ENCODE measurements at regions not wholly inside any gene's neighbourhood (a gene's known extent, or its start where the extent isn't known, plus 50 kb on each side); places are given as distances from the start of the nearest gene placed in this dataset.

DNA sequence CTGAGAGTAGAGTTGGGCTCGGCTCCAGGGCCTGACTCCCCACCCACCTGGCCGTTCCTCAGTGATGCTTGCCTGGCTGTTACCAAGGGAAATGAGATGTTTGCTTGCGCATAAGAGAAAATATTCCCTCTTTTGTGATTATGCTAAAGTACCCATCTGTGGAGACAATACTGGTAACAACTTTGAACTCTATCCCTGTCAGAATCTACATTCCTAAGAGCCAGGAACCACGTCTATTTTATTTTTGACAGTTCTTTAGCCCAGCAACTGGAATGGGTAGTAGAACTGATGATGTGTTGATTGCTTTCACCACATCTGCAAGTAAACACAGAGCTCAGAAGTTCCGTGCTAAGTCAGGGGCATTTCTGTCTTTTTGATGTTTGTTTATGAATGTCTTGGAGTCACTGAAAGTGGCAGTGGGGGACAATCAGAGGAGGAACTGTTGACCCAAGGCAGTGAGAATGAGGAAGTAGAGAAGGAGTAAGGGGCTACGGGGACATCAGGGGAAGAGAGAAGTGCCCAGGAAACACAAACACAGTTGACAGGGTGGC lies 348.3 kb upstream of the SOX11 start:
- no peak for DNase-seq (ENCODE audit: low spot score)

DNA sequence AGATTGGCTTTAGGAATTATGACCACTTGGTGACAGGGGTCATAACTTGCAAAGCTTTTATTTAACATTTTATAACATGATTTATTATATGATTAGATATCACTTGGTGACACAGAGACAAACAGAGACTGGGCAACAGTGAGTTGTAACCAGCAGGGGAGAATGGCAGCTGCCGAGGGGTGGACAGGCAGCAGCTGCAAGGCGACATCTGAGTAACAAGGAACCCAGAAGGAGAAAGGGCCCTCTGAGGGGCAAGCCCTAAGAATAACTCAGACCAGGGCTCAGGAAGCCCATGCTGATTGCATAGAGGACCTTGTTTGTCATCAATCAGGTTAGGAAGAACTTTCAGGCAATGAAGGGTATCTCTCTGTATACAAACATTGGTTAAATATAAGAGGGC lies 339.9 kb upstream of the SOX11 start:
- DNase-seq (ENCODE audit: low spot score): no peak

DNA sequence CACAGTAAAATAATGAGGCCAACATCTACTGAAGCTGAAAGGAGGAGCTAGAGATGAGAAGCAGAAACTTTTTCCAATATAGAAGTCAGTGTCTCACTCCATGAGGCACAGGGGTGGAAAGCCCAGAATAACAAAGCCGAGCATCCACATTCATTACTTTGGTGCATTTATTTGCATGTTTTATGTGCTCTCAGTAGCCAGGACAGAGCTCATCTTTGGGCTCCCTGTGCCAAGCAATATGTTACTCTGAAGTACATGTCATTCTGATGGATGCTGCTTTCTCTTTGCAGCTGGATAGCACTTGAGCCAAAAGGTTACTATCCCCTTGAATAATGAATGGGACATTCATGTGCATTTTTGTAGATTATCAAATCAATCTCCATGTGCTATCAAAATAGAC lies 338.6 kb upstream of the SOX11 start:
- no peak for DNase-seq (ENCODE audit: low spot score)

DNA sequence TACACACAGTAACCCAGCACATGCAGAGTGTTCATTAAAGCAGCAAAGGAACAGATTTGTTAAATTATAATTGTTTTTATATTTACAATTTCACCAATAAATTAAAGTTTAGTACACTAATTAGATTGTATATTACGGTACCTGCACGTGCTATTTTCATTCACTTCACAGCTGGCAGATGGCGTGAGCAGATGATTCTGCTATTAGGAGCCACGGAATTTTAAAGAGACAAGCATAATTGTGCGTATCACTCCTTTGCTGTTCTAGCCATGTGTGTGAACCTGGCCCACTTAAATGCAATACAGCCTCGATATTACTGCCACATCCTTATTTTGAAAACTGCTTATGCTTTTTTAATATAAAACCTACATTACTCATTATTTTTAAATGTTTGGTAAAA lies 332.8 kb upstream of the SOX11 start:
- DNase-seq (ENCODE audit: low spot score): no peak

DNA sequence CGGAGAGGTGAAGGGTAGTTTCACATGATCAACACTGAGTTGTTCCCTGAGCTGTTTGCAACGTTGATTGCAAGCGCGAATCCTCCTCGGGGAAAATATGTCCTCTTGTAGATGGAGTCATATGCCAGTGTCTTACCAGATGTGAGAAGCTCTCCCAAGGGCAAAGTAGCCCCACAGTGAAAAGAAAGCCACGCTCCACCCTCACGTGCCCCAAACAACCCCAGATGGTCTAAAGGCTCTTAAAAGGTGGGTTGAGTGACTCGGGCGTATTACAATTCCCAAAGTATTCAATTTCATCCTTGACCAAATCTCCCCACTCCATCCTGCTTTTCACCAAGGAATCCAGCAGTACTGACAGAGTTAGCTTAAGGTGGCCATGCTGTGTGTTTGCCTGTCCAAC lies 332.1 kb upstream of the SOX11 start:
- no peak for DNase-seq (ENCODE audit: low spot score)

DNA sequence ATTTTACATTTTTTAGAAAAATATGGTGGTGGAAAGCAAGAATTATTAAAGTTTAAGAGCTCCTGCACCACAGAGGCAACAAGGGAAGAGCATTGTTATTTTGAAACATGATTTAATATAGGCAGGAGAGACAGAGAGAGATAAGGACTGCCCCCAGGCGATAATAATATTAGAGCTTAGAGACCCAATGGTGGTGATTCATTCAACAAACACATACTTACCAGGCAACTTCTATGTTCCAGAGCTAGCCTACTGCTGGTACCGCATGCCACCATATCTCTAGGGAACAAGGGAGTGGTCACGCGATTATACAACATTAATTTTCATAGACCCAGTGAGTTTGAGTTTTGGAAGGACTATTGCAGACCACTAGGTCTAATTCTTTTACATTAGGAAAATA lies 327.8 kb upstream of the SOX11 start:
- DNase-seq (ENCODE audit: low spot score): no peak

DNA sequence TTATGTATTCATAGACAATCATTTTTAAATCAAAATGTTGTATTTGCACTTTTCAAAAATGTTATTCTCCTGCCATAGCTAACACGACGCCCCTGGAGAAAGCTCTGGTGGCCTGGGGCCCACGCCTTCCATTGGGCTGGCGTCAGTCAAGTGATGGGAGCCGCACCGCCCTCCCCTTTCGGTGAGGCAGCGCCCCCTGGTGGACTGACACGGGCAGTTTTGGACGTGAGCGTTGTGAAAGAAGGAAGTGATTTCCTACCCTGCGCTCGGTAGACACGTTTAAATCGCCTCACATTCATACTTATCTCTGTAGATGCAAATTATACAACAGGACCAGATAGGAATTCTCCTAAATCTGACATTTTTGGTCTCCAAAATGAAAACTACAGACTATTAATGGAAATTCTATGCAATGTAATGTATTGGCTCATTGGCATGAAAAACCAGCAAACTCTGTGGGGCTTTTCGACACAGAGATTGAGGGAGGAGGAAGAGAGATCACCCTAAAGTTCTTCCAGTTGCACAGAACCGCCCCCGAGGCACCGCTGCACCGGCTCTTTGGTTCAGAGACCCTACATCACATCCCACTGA lies 326.2 kb upstream of the SOX11 start:
- peak; percentile 33 for DNase-seq (ENCODE audit: low spot score)

DNA sequence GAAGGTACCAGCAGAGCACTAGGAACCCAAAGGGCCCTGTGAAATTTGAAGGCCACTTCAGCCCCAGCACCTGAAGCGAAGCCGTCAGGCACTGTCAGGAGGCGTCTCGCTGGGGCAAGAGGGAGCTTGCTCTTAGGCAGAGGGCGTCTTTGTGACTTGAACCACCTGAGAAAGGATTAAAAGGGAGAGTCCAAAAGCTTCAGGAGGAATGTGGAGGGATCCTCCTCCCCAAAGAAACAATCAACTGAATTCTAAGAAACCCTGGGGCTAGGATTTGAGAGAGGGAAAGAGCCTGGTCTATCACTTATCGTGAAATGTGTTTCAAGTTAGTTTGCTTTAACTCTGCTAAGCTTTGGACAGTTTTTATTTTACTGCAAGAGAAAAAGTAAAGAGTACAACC lies 324.9 kb upstream of the SOX11 start:
- no peak for DNase-seq (ENCODE audit: low spot score)

DNA sequence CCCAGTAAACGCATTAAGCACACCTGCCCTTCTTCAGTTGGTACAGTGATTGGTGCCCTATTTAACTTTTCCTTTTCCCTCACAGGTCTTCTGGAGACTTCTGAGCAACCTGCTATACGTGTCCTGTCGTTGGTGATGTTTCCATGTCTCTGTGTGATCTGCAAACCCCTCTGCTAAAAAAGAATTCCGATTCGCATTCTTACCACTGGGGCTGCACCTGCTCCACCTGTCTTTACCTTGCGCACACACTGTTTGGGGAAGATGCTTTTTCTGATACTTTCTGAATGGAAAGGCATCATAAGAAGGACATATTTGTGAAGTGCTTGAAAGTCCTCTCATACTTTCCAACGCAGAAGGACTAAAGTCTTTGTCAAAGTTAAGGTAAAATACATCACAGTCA lies 323.9 kb upstream of the SOX11 start:
- DNase-seq (ENCODE audit: low spot score): no peak

DNA sequence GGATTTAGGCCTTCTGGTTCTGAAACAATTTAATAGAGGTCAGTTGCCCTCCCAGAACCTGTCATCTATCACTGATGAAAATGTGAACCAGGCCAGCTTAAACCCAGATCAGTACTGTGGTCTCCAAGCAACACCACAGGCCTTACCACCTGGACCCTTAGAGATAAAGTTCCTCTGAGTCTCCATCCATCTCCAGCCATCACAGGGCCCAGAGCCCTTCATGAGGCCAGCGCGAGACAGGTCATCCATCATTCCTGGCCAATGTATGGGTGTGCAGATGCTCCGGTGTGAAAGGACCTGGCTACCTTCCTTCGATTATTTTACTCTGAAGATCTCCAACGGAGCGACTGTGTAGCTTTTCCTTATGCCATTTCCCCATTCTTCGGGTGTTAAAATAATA lies 322.7 kb upstream of the SOX11 start:
- no peak for DNase-seq (ENCODE audit: low spot score)

DNA sequence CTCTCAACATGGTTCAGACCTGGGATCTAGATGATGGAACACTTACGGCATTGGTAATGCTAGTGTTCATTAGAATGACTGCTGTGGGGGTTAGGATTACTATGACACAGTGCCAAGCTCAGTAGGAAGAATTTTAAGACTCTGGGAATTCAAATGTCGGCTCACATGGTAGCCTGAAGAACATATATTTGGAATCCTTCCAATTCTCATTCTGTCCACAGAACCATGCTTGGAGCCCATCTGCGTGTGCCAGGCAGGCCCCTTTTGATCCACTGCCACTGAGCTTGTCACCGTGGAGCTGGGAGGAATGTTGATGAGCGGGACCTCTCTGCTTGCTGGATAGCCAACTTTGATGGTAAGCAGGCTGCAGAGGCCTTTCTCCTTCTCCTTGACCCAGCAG lies 322.0 kb upstream of the SOX11 start:
- no peak for DNase-seq (ENCODE audit: low spot score)

DNA sequence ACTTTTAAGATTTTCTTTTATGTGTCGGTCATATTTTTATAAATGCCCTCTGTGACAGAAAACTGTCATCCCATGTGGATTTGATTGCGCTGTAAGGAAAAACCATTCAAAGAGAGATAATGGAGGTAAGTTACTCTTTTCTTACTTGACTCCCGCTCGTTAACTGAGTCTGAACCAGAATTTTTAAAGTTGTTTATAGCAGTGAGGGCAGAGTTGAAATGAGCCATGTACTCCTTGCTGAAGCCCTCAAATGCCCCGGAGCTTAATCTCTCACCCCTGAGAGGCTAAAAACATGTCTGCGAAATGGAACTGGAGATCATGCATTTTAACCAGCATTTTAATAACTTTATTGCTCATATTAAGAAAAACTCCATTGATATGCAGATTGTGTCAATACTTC lies 320.0 kb upstream of the SOX11 start:
- DNase-seq (ENCODE audit: low spot score): no peak

DNA sequence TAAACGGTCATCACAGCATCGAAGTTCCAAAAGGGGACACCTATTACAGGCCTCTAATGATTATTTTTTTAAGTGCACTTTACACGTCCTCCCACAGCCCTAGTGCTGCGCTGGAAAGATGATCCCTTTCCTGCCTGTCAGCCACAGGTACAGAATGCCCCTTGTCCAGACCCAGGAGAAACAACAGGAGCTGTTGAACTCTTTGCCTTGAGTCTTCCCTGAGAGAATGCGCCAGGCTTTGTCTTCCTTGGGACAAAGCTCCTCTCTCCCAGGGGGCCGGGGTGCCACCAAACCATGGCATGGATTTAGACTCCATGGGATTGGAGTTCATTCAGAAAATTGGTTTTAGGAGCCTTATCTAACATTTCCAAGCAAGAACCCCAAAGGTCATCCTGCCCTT lies 319.0 kb upstream of the SOX11 start:
- no peak for DNase-seq (ENCODE audit: low spot score)

DNA sequence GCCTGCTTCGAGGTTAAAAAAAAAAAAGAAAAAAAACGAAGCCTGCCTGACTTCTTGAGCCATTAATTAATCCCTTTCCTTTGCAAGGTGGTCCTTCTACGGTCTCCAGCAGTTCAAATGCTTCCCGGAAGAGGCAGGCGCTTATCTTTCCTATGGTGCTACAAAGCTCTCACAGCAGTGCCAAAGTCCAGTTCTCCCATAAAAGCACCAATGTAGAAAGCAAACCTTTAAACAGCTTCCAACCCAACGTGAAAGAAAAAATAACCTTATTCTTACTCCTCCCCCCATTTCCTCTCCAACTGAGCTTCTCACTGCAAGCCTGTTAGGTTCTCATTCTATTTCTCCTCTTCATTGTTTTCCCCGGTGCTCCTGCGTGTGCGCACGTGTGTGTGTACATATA lies 317.4 kb upstream of the SOX11 start:
- DNase-seq (ENCODE audit: low spot score): no peak

DNA sequence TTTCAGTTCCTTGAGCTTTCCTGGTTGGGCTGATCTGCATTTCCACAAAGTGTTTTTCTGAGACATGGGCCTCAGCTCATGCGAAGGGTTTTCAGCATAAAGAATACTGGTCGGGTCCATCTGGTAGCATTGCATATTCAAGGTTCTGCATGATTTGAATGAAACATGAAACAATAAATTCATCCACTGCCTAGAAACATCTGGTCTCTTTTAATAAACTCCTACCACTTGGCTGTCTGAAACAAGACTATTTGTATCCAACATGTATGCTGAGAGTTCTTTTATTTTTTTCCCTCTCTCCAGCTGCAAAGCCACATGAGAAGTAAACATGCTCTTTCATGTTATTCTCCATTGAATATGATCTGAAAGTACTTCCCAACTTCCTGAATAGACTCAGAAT lies 314.9 kb upstream of the SOX11 start:
- no peak for DNase-seq (ENCODE audit: low spot score)

DNA sequence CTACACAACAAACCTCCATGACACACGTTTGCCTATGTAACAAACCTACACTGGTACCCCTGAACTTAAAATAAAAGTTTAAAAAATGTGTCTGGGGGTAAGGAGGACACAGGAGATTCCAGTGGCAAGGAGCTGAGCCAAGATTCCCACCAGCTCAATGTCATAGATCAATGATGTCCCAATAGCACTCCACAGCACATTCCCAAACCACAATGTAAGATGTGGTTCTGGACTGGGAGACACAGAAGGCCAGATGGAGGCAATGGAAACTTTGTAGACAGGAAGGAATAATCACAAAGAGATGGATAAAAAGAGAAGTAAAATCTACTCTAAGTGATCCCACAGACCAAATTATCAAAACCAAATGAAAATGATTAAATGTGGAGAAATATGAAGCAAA lies 312.4 kb upstream of the SOX11 start:
- no peak for DNase-seq (ENCODE audit: low spot score)

DNA sequence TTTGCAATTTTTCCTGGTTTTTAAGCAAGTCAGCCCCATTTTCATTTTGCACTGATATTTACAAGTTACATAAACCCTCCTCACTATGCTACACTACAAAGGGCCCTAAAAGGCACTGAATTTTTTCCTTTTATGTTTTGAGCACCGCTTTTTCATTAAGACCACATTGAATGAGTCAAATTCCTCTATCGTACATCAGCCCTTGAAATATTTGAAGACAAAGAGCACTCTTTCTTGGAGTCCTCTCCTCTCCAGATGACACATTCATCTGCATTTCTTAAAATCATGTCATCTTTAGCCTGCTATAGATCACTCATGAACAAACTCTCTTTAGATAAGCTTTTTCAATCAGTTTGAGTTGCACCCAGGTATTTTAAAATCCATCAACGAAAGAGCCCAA lies 306.6 kb upstream of the SOX11 start:
- no peak for DNase-seq (ENCODE audit: low spot score)

DNA sequence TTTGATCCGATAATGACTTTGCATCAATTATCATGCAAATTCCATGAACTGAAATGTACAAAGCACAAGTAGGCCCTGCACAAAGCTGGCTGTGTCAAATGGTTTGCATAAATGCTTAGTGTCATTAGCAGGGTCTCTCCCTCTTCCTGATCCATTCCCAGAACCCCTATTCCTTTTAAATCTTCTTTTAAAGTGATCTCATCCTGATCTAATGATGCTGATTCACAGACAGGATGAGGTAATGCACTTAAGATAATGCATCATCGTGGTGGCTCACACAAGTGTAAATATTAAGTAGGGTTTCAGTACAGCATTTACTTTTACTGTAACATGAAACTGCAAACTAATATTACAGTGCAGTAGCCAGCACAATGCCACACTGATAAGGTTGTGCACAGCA lies 304.8 kb upstream of the SOX11 start:
- DNase-seq (ENCODE audit: low spot score): no peak

DNA sequence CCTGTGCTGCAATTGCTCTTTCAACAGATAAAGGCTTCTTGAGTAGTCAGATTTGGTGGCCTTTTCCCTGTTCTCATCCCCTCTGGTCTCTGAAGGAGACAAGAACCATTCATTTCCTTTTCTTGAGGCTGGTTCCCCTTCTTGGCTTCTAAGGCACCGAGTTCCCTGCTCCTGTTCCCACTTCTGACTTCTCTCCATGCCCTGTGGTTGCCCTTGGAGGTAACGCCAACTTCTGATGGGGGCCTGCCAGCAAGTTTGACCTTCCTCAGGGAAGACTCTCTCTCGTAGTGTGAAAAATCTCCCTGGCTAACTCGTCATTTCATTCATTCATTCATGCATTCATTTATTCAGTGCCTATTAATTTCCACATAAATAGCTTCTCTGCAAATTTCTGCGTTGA lies 302.4 kb upstream of the SOX11 start:
- no peak for DNase-seq (ENCODE audit: low spot score)

DNA sequence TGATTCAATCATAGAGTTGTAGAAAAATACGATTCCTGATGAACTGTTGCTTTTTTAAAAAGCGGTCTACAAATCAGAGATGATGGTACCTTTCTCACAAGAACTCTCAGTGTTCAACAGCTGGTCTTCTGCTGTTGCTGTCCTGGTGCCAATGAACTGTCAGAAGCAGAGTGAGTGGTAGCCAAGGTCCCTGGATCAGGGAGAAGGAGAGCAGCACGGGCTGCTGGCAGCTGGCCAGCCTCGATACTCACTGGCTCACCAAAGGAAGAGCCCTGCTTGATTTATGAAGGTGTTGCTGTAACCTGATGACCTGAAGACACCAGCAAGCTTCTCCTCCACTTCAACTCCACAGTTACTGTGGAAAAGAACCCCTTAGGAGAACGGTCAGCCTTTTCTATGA lies 300.8 kb upstream of the SOX11 start:
- DNase-seq (ENCODE audit: low spot score): no peak

DNA sequence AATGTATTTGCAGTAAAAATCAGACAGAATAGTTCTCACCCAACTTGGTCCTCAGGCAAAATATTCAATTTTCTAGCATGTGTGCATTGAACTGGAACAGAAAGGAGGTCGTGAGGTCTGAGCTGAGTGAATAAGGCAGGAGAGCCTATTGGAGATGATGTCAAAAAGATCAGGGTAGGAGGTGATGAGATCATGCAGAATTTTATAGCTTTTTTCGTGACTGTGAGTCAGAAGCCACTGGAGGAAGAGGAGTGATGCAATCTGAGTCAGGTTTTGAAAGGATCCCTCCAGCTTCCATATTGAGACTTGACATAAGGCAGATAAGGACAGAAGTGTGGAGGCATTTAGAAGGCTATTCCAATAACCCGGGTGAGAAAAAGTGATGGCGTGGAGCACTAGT lies 299.5 kb upstream of the SOX11 start:
- DNase-seq (ENCODE audit: low spot score): no peak

DNA sequence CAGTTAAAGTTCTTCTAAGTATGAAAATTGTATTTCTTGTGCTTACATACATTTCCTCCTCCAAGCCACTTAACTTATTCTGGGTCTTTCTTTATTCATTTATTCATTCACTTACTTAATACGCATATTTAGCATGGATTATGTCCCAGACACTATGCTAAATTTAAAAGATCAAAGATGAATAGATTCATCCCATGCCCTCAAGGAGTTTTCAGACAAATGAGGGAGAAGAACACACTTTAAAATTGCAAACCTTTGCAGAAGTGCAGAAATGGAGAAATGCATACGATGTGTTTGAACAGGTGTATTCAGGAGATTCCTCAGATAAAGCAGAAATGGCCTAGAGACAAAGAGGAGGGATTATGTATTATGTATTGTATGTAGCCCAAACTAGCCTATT lies 298.7 kb upstream of the SOX11 start:
- DNase-seq (ENCODE audit: low spot score): no peak

DNA sequence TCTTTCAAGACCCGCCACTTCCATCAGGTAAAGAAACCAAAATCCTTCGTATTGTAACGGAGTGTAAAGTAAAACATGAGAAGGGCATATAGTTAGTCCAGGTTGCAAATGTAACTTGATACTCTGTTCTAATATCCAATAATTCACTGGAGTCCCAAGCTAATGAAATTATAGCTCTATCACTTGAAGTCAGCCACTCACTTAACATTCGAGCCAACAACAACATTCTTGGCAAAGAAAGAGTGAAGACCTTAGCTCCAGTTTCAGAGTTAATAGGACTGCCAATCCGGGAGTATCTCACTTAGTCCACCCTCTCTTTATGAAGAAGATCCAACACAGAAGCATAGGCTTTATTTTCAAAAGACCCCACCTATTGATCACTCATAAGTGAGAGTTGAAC lies 298.0 kb upstream of the SOX11 start:
- no peak for DNase-seq (ENCODE audit: low spot score)

DNA sequence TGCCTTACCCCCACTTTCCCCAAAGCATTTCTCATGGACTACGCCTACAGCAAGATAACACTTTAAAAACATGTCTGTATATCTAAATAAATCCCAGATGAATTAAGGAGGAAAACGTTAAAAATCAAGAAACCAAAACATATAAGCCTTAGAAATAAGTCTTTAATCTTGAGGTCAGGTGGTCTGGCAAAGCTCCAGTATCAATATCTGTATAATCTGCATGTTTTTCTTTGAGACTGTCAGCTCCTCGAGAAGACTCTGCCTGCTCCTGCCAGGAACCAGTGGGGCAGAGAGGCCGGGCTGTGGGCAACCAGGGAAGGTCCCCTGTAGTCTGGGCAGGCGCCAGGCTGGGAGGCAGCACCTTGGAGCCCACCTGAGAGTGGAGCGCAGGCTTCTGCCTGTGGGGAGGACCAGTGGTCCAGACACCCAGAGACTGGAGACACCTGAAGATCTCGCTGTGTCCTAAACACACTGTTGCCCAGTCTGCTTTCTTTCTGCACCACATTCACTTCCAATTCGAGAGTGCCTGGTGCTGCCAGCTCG lies 291.0 kb upstream of the SOX11 start:
- no peak for DNase-seq (ENCODE audit: low spot score)

DNA sequence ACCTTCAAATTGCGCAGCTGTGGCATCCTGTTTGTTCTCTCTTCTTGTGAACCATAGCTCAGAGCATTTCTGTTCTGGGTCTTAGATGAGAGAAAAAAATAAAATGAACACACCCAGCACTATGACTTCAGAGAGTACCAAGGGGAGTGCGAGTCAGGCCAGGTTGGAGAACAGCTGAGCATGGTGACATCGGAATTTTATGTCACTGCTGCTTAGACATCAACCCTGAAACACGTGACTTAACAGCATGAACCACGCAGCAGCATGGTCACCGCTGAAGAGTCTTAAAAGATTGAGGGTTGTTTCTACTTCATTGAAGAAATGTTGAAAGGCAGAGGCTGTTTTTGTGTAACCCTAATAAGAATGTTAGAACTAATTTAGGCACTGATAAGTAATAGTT lies 288.8 kb upstream of the SOX11 start:
- no peak for DNase-seq (ENCODE audit: low spot score)
